ENCODE measurements at regions not wholly inside any gene's neighbourhood (a gene's known extent, or its start where the extent isn't known, plus 50 kb on each side); places are given as distances from the start of the nearest gene placed in this dataset.

DNA sequence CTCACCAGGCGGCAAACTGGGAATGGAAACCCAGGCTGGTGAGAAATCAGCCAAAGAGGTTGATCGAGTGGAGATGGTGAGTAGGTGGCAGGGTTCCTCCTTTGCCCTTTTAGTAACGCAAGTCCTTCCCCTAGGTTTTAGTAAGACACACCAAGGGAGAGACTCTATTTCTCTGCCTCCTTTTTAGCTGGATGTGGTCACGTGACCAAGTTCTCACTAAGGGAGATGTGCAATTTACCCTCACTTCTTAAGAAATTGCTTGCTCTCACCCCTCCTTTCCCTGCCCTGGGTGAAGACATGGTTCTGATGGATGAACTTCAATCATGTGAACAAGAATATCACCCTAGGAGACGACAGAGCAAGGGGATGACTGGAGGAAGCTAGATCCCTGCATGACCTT, 99.8 kb upstream of the FOXF1 start:
- Histone ChIP-seq H3K4me3 (replicated peaks in 1 of 3) (no peak overlapping the region), H3K36me3 (no peaks in the 10 kb centered on the region), H3K4me1 (no peaks in the 10 kb centered on the region), H3K27ac (no peak overlapping the region), H3K27me3 (peaks cover 3% of the 10 kb centered on the region), H3K9me3 (no peaks in the 10 kb centered on the region)
- intact Hi-C loops (cut with DNase I): no loop called here
- 78 to 80% methylated on average over 5 of the region's 5 CpGs for WGBS, 2 donors
- DNase-seq: no peak
- TF ChIP-seq POLR2A (IDR thresholded peaks at IDR 0.05): no peak
- TF ChIP-seq CTCF (IDR thresholded peaks at IDR 0.05): no peak

DNA sequence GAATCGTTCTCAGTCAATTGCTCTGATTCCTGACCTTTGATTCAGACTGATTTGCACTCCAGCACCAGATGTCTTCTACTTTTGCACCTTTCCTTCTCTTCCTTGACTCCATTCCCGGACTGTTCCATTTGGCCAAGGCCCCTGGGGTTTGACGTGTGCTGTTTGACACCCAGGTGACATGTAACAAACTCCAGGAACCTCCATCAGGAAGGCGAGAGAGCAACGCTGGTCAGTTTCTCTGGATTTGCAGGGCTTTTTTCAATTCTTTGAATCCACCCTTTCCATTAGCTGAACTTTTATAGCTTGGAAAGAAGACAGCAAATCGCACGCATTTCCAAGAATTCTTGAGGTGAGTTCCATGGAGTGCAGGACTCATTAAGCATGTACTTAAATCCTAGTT, 98.4 kb upstream of the FOXF1 start:
- H3K9me3 ChIP-seq: no peaks in the 10 kb centered on the region
- H3K36me3 ChIP-seq: no peaks in the 10 kb centered on the region
- no peak for TF ChIP-seq POLR2A (IDR thresholded peaks at IDR 0.05)
- TF ChIP-seq CTCF (IDR thresholded peaks at IDR 0.05): no peak
- H3K27ac ChIP-seq: no peak overlapping the region
- intact Hi-C loops (cut with DNase I): no loop called here
- DNase-seq: no peak
- H3K4me3 ChIP-seq (replicated peaks in 1 of 3): no peak overlapping the region
- peaks cover 3% of the 10 kb centered on the region for H3K27me3 ChIP-seq
- no peaks in the 10 kb centered on the region for H3K4me1 ChIP-seq
- WGBS, 2 donors: 75 to 81% methylated on average over 7 of the region's 7 CpGs

DNA sequence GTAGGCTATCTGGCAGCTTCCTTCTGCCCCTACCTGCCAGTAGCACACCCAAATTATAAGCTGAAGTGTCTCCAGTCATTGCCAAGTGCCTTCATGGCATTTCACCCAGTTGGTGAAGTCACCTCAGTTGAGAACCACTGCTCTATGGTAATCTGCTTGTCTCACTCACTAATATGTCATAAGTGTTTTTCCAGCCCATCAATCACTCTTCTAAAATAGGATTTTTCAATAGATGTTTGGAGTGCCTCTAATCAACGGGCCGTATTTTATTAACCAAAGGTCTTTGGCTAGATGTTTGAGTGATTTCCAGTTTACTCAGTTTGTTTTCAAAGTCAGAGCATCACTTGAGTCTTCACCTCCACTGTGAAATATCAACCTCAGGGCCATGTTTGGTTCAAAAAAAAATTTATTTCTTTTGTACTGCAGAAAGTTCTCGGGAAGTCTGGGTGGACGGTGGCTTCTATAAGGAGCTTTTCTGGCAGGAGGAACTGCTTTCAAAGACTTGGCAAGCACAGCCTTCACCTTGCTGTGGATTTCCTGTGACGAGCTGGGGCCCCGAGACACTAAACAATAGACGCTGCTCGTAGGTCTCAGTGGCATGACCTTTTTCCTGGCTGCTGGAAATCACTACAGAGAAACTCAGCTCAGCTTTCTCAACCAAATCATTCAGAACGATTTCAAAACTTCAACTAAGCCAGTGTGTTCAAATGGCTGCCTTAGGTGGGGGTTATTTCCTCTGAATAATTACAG, 95.2 kb upstream of the FOXF1 start:
- intact Hi-C loops (cut with DNase I): no loop called here
- Histone ChIP-seq H3K4me3 (replicated peaks in 1 of 3) (no peak overlapping the region), H3K9me3 (no peaks in the 10 kb centered on the region), H3K36me3 (no peaks in the 10 kb centered on the region), H3K4me1 (no peaks in the 10 kb centered on the region), H3K27ac (peak overlapping the region in 1 of 3 donors; percentile 43), H3K27me3 (peaks cover 3% of the 10 kb centered on the region)
- DNase-seq: peak in 1 of 2 donors; percentile 5
- TF ChIP-seq POLR2A (IDR thresholded peaks at IDR 0.05) (no peak), CTCF (IDR thresholded peaks at IDR 0.05) (no peak)
- 37 to 45% methylated on average over 9 of the region's 9 CpGs for WGBS, 2 donors

GRCh38 chr16:86418981-86419380, 91.3 kb upstream of the FOXF1 start:
- no peaks in the 10 kb centered on the region for H3K4me1 ChIP-seq
- no peak overlapping the region for H3K27ac ChIP-seq
- H3K27me3 ChIP-seq: no peaks in the 10 kb centered on the region
- H3K4me3 ChIP-seq (replicated peaks in 1 of 3): no peak overlapping the region
- TF ChIP-seq CTCF (IDR thresholded peaks at IDR 0.05) (no peak), POLR2A (IDR thresholded peaks at IDR 0.05) (no peak)
- no peaks in the 10 kb centered on the region for H3K36me3 ChIP-seq
- no peak for DNase-seq
- intact Hi-C loops (cut with DNase I): no loop called here
- no peaks in the 10 kb centered on the region for H3K9me3 ChIP-seq

DNA sequence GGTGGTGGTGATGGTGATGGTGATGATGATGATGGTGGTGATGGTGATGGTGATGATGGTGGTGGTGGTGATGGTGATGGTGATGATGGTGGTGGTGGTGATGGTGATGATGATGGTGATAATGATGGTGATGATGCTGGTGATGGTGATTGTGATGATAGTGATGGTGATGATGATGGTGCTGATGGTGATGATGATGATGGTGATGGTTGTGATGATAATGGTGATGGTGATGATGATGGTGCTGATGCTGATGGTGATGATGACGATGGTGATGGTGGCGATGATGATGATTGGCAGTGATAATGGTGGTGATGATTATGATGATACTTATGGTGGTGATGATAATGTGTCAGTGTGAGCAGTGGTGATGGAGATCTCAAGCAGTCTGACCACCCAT, 90.8 kb upstream of the FOXF1 start:
- no peak for DNase-seq
- Histone ChIP-seq H3K4me3 (replicated peaks in 1 of 3) (no peak overlapping the region), H3K4me1 (no peaks in the 10 kb centered on the region), H3K9me3 (no peaks in the 10 kb centered on the region), H3K36me3 (no peaks in the 10 kb centered on the region), H3K27ac (no peak overlapping the region), H3K27me3 (no peaks in the 10 kb centered on the region)
- intact Hi-C loops (cut with DNase I): no loop called here
- no peak for TF ChIP-seq CTCF (IDR thresholded peaks at IDR 0.05)
- TF ChIP-seq POLR2A (IDR thresholded peaks at IDR 0.05): no peak
- WGBS, 2 donors: 87 to 97% methylated on average over 2 of the region's 2 CpGs
